Nephron (organoid): ENCODE measurements at regions not wholly inside any gene's neighbourhood (a gene's known extent, or its start where the extent isn't known, plus 50 kb on each side); places are given as distances from the start of the nearest gene placed in this dataset.
A peak's percentile ranks its signal among the peaks of the same experiment; 100 is the strongest.

Experiments
- H3K27ac Mint-ChIP-seq, 3 experiments: 2 replicates each; pipeline ENCODE4 v1.8.0; 2020; ENCODE audit warnings: mixed read lengths in 3 of 3, mild to moderate bottlenecking in 2 of 3, moderate library complexity in 1 of 3
- H3K27me3 Mint-ChIP-seq: 2 replicates; pipeline ENCODE4 v1.8.0; 2021; ENCODE audit warnings: low read depth, mild to moderate bottlenecking, moderate library complexity, mixed read lengths
- H3K36me3 Mint-ChIP-seq: 2 replicates; pipeline ENCODE4 v1.8.0; 2020; ENCODE audit warnings: low read depth, mixed read lengths
- H3K4me1 Mint-ChIP-seq: 2 replicates; pipeline ENCODE4 v1.8.0; 2020; ENCODE audit warnings: mixed read lengths
- H3K4me3 Mint-ChIP-seq, 3 experiments: 2 replicates each; pipeline ENCODE4 v1.8.0; 2020; ENCODE audit warnings: mild to moderate bottlenecking in 3 of 3, mixed read lengths in 3 of 3, moderate library complexity in 2 of 3
- H3K9me3 Mint-ChIP-seq: 2 replicates; pipeline ENCODE4 v1.8.0; 2020; ENCODE audit warnings: mixed read lengths
- CTCF ChIP-seq, 3 experiments: fragments of 200-600 bp; sonication (generic); IDR thresholded peaks; one replicate each; pipeline ENCODE4 v1.5.0; 2021; ENCODE audit warnings: antibody characterized with exemption in 3 of 3; ENCODE audit not compliant: unreplicated experiment in 3 of 3

GRCh38 chr4:140258476-140258875 is 104.5 kb upstream of the MAML3 start:
- Mint-ChIP-seq H3K4me1 (peaks cover 19% of the 10 kb centered on the region), H3K9me3 (no peaks in the 10 kb centered on the region), H3K27ac (no peak overlapping the region), H3K27me3 (peaks cover 3% of the 10 kb centered on the region), H3K36me3 (no peaks in the 10 kb centered on the region), H3K4me3 (no peak overlapping the region)
- TF ChIP-seq CTCF (IDR thresholded peaks at IDR 0.05; ENCODE audit: unreplicated experiment in 3 of 3) = no peak

- H3K27me3 Mint-ChIP-seq = peaks cover 3% of the 10 kb centered on the region
- TF ChIP-seq CTCF (IDR thresholded peaks at IDR 0.05; ENCODE audit: unreplicated experiment in 3 of 3) = no peak
- peak overlapping the region in 1 of 3 experiments; percentile 3 for H3K27ac Mint-ChIP-seq
These were observed 103.7 kb upstream of the MAML3 start for GRCh38 chr4:140257461-140258305.

GRCh38 chr4:140256941-140257340 is 103.0 kb upstream of the MAML3 start:
- Mint-ChIP-seq H3K27me3 (no peaks in the 10 kb centered on the region), H3K9me3 (no peaks in the 10 kb centered on the region), H3K4me1 (peaks cover 28% of the 10 kb centered on the region), H3K4me3 (no peak overlapping the region), H3K27ac (peak overlapping the region in 1 of 3 experiments; percentile 3), H3K36me3 (no peaks in the 10 kb centered on the region)
- TF ChIP-seq CTCF (IDR thresholded peaks at IDR 0.05; ENCODE audit: unreplicated experiment in 3 of 3) = no peak

More at GRCh38 chr4:140257461-140258305, 103.7 kb upstream of the MAML3 start:
- H3K4me3 Mint-ChIP-seq = no peak overlapping the region
- no peaks in the 10 kb centered on the region for H3K36me3 Mint-ChIP-seq
- H3K4me1 Mint-ChIP-seq = peaks cover 22% of the 10 kb centered on the region
- no peaks in the 10 kb centered on the region for H3K9me3 Mint-ChIP-seq

- Mint-ChIP-seq H3K9me3 (no peaks in the 10 kb centered on the region), H3K36me3 (no peaks in the 10 kb centered on the region), H3K4me1 (peaks cover 34% of the 10 kb centered on the region), H3K27ac (no peak overlapping the region), H3K27me3 (no peaks in the 10 kb centered on the region), H3K4me3 (no peak overlapping the region)
- no peak for TF ChIP-seq CTCF (IDR thresholded peaks at IDR 0.05; ENCODE audit: unreplicated experiment in 3 of 3)
These were observed 102.4 kb upstream of the MAML3 start for GRCh38 chr4:140256335-140256734.

- no peak for TF ChIP-seq CTCF (IDR thresholded peaks at IDR 0.05; ENCODE audit: unreplicated experiment in 3 of 3)
- H3K4me1 Mint-ChIP-seq = peaks cover 36% of the 10 kb centered on the region
- H3K4me3 Mint-ChIP-seq = no peak overlapping the region
- H3K36me3 Mint-ChIP-seq = no peaks in the 10 kb centered on the region
- H3K27ac Mint-ChIP-seq = no peak overlapping the region
- no peaks in the 10 kb centered on the region for H3K9me3 Mint-ChIP-seq
- H3K27me3 Mint-ChIP-seq = no peaks in the 10 kb centered on the region
These were observed 101.9 kb upstream of the MAML3 start for GRCh38 chr4:140255927-140256326.

GRCh38 chr4:140255467-140255866 is 101.5 kb upstream of the MAML3 start:
- H3K4me1 Mint-ChIP-seq = peaks cover 41% of the 10 kb centered on the region
- peak overlapping the region in 2 of 3 experiments; percentile 54 to 69 for H3K27ac Mint-ChIP-seq
- no peaks in the 10 kb centered on the region for H3K27me3 Mint-ChIP-seq
- H3K4me3 Mint-ChIP-seq = no peak overlapping the region
- H3K9me3 Mint-ChIP-seq = no peaks in the 10 kb centered on the region
- H3K36me3 Mint-ChIP-seq = no peaks in the 10 kb centered on the region
- no peak for TF ChIP-seq CTCF (IDR thresholded peaks at IDR 0.05; ENCODE audit: unreplicated experiment in 3 of 3)
